ENCODE measurements at regions not wholly inside any gene's neighbourhood (a gene's known extent, or its start where the extent isn't known, plus 50 kb on each side); places are given as distances from the start of the nearest gene placed in this dataset.

DNA sequence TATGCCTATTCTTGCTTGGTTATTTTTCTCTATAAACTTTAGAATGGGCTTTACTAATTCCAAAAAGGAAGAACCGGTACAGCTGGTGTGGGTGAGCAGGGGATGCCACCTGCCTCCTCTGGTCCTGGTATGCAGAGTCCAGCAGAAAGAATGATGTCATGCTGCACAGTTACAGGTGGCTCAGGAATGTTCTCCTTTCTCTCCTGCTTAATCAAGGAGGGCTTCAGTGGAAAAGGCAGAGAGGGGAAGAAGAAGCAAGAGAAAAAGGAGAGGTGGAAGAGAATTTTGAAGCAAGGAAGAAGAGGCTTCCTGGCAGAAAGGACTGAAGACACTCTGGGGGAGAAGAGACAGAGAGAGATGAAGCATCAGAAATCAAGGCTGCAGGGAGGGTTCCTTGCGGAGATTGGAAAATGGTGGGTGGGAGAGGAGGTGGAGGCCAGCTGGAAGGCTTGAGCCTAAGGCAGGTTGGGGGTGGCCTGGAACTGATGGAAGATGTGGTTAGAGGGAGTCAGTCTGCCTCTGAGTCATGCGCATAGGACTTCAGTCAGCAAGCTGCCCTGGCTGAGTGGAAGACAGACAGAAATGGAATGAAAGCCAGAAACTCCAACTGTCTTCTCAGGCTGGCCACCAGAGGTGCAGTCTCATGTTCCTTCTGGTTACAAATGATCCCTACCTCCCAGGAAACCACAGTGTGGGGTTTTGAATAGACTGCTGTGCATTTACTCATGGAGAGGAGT is 64.6 kb upstream of the CRHR1 start:
- H3K27me3 Mint-ChIP-seq (ENCODE audit: insufficient read depth): peaks cover 23% of the 10 kb centered on the region
- H3K4me1 ChIP-seq (ENCODE audit: control insufficient read depth, insufficient read depth, low read length): no peaks in the 10 kb centered on the region
- no peak overlapping the region for H3K4me3 Mint-ChIP-seq
- H3K9me3 Mint-ChIP-seq: peaks cover 2% of the 10 kb centered on the region
- 82 to 90% methylated on average over 2 to 3 of the region's 3 CpGs for WGBS, 2 experiments (ENCODE audit: insufficient coverage in 1 of 2, insufficient read length in 1 of 2)
- H3K4me1 Mint-ChIP-seq: peaks cover 7% of the 10 kb centered on the region
- peaks cover 6% of the 10 kb centered on the region for H3K27me3 ChIP-seq (ENCODE audit: control insufficient read depth, insufficient read depth, low read length, poor library complexity, severe bottlenecking)
- H3K9ac ChIP-seq (ENCODE audit: extremely low read depth, low read length, poor library complexity, severe bottlenecking): no peak overlapping the region
- no peak overlapping the region for H3K27ac ChIP-seq (ENCODE audit: low read depth, low read length)
- no peaks in the 10 kb centered on the region for H3K36me3 Mint-ChIP-seq (ENCODE audit: low read depth)
- peak; percentile 84 for DNase-seq
- TF ChIP-seq, protein P1, sequence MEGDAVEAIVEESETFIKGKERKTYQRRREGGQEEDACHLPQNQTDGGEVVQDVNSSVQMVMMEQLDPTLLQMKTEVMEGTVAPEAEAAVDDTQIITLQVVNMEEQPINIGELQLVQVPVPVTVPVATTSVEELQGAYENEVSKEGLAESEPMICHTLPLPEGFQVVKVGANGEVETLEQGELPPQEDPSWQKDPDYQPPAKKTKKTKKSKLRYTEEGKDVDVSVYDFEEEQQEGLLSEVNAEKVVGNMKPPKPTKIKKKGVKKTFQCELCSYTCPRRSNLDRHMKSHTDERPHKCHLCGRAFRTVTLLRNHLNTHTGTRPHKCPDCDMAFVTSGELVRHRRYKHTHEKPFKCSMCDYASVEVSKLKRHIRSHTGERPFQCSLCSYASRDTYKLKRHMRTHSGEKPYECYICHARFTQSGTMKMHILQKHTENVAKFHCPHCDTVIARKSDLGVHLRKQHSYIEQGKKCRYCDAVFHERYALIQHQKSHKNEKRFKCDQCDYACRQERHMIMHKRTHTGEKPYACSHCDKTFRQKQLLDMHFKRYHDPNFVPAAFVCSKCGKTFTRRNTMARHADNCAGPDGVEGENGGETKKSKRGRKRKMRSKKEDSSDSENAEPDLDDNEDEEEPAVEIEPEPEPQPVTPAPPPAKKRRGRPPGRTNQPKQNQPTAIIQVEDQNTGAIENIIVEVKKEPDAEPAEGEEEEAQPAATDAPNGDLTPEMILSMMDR (conservative IDR thresholded peaks at IDR 0.05): peak; percentile 71
- no peaks in the 10 kb centered on the region for H3K36me3 ChIP-seq (ENCODE audit: control insufficient read depth, insufficient read depth, low read length)
- no peak overlapping the region for H3K4me3 ChIP-seq (ENCODE audit: low read length)
- H3K27ac Mint-ChIP-seq: no peak overlapping the region
- H3K9me3 ChIP-seq (ENCODE audit: control insufficient read depth, low read length): peaks cover 3% of the 10 kb centered on the region

DNA sequence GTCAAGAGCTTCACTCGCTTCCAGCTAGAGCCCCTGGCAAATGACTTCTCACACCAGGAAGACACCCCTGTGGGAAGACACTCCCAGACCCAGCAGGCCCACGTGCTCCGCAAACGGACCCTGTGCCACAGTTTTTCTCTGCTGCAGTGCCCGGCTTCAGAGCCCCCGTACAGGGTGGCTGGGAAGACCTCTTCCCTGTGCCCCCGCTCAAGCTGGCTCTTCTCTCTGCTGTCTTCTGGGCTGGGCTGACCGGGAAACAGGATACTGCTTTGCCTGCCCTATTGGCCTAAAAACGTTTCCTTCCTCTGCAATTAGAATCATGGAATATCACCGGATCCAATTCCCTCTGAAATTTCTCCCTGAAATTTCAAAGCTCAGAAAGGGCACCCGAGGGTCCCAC is 63.7 kb upstream of the CRHR1 start:
- Mint-ChIP-seq H3K27ac (no peak overlapping the region), H3K4me1 (peaks cover 7% of the 10 kb centered on the region), H3K27me3 (ENCODE audit: insufficient read depth) (peaks cover 27% of the 10 kb centered on the region), H3K9me3 (no peaks in the 10 kb centered on the region), H3K4me3 (no peak overlapping the region), H3K36me3 (ENCODE audit: low read depth) (no peaks in the 10 kb centered on the region)
- no peak overlapping the region for H3K9ac ChIP-seq (ENCODE audit: extremely low read depth, low read length, poor library complexity, severe bottlenecking)
- WGBS, 2 experiments (ENCODE audit: insufficient coverage in 1 of 2, insufficient read length in 1 of 2): 88 to 92% methylated on average over 10 to 11 of the region's 11 CpGs
- H3K9me3 ChIP-seq (ENCODE audit: control insufficient read depth, low read length): peaks cover 3% of the 10 kb centered on the region
- peaks cover 9% of the 10 kb centered on the region for H3K27me3 ChIP-seq (ENCODE audit: control insufficient read depth, insufficient read depth, low read length, poor library complexity, severe bottlenecking)
- H3K27ac ChIP-seq (ENCODE audit: low read depth, low read length): no peak overlapping the region
- no peaks in the 10 kb centered on the region for H3K36me3 ChIP-seq (ENCODE audit: control insufficient read depth, insufficient read depth, low read length)
- no peaks in the 10 kb centered on the region for H3K4me1 ChIP-seq (ENCODE audit: control insufficient read depth, insufficient read depth, low read length)
- DNase-seq: no peak
- TF ChIP-seq, protein P1 (conservative IDR thresholded peaks at IDR 0.05): no peak
- no peak overlapping the region for H3K4me3 ChIP-seq (ENCODE audit: low read length)

DNA sequence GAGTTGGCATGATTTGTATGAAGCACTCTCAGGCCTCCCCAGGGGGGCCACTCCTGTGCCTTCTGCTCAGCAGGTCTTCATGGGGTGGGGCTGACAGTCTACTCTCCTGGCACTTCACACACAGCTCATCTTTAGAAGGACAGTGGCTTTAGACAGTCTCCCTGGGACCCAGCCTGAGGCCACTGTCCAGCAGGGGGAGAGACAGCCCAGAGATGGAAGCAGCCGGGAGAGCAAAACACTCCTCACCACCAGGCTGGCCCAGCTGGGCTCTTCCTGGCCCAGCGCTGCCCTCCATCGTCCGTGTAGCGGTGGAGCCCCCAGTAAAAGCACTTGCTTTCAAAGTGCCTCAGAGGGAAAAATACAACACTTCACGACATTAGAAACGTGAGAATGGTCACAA is 62.0 kb upstream of the CRHR1 start:
- peak; percentile 93 for DNase-seq
- H3K27me3 Mint-ChIP-seq (ENCODE audit: insufficient read depth): peaks cover 45% of the 10 kb centered on the region
- WGBS, 2 experiments (ENCODE audit: insufficient coverage in 1 of 2, insufficient read length in 1 of 2): 16 to 17% methylated on average over 7 of the region's 7 CpGs

More for the DNA sequence above, 62.0 kb upstream of the CRHR1 start:
- no peaks in the 10 kb centered on the region for H3K4me1 ChIP-seq (ENCODE audit: control insufficient read depth, insufficient read depth, low read length)
- peaks cover 3% of the 10 kb centered on the region for H3K9me3 ChIP-seq (ENCODE audit: control insufficient read depth, low read length)
- Mint-ChIP-seq H3K4me1 (no peaks in the 10 kb centered on the region), H3K36me3 (ENCODE audit: low read depth) (no peaks in the 10 kb centered on the region), H3K27ac (no peak overlapping the region), H3K9me3 (no peaks in the 10 kb centered on the region), H3K4me3 (no peak overlapping the region)
- no peak overlapping the region for H3K4me3 ChIP-seq (ENCODE audit: low read length)
- no peak overlapping the region for H3K27ac ChIP-seq (ENCODE audit: low read depth, low read length)
- no peak overlapping the region for H3K9ac ChIP-seq (ENCODE audit: extremely low read depth, low read length, poor library complexity, severe bottlenecking)
- TF ChIP-seq, protein P1 (conservative IDR thresholded peaks at IDR 0.05): peak; percentile 86
- peaks cover 26% of the 10 kb centered on the region for H3K27me3 ChIP-seq (ENCODE audit: control insufficient read depth, insufficient read depth, low read length, poor library complexity, severe bottlenecking)
- H3K36me3 ChIP-seq (ENCODE audit: control insufficient read depth, insufficient read depth, low read length): no peaks in the 10 kb centered on the region
